A673 (cell line): ENCODE measurements at regions not wholly inside any gene's neighbourhood (a gene's known extent, or its start where the extent isn't known, plus 50 kb on each side); places are given as distances from the start of the nearest gene placed in this dataset.

ENCODE experiments used
- BruUV-seq: library from RNA; stranded (reverse); fragments of 400-500 nt; replicated peaks from 2 replicates; lab custom pipeline; 2021; lab: Mats Ljungman, UMichigan
- CTCF ChIA-PET: fragments of 300-600 bp; sonication (Branson Sonifier 250); formaldehyde crosslinking; loops from one replicate; lab custom pipeline; 2022; ENCODE audit warnings: antibody characterized with exemption; lab: Charles Lee
- POLR2A ChIA-PET: fragments of 300-600 bp; sonication (Branson Sonifier 250); formaldehyde crosslinking; loops from one replicate; lab custom pipeline; 2022; ENCODE audit warnings: antibody characterized with exemption; ENCODE audit not compliant: low non-redundant PET; lab: Charles Lee
- DNase-seq: peaks from one replicate; pipeline ENCODE4 v3.0.0-alpha.2; 2015; ENCODE audit warnings: low spot score
- H3K27ac ChIP-seq: fragments of 200-600 bp; sonication (generic); 2 replicates; pipeline ENCODE4 v1.5.1; 2016; ENCODE audit warnings: mixed run types, low read depth, mild to moderate bottlenecking, mixed read lengths, antibody characterized with exemption, low read length; ENCODE audit not compliant: poor library complexity, severe bottlenecking
- H3K27me3 ChIP-seq: fragments of 200-600 bp; sonication (generic); replicated peaks from 2 replicates; pipeline ENCODE4 v1.6.1; 2017; ENCODE audit warnings: mixed run types, low read depth, mild to moderate bottlenecking, mixed read lengths, antibody characterized with exemption, low read length; ENCODE audit not compliant: insufficient read depth, poor library complexity
- H3K36me3 ChIP-seq: fragments of 200-600 bp; sonication (generic); 2 replicates; pipeline ENCODE4 v1.6.1; 2016; ENCODE audit warnings: mixed run types, mild to moderate bottlenecking, mixed read lengths, antibody characterized with exemption, low read length; ENCODE audit not compliant: insufficient read depth, poor library complexity, severe bottlenecking
- H3K4me1 ChIP-seq: fragments of 200-600 bp; sonication (generic); 2 replicates; pipeline ENCODE4 v1.6.1; 2017; ENCODE audit warnings: mixed run types, mild to moderate bottlenecking, mixed read lengths, antibody characterized with exemption, low read length; ENCODE audit not compliant: insufficient read depth, poor library complexity, severe bottlenecking
- H3K4me3 ChIP-seq: fragments of 200-600 bp; sonication (generic); 2 replicates; pipeline ENCODE4 v1.5.1; 2016; ENCODE audit warnings: low read depth, mixed run types, mild to moderate bottlenecking, mixed read lengths, low read length; ENCODE audit not compliant: poor library complexity, severe bottlenecking
- H3K9me3 ChIP-seq: fragments of 200-600 bp; sonication (generic); 2 replicates; pipeline ENCODE4 v1.6.1; 2016; ENCODE audit warnings: mixed run types, low read depth, mild to moderate bottlenecking, mixed read lengths, antibody characterized with exemption, low read length; ENCODE audit not compliant: poor library complexity, severe bottlenecking
- CTCF ChIP-seq: fragments of 300-800, 200-600 bp; sonication (generic); conservative IDR thresholded peaks from 2 replicates; pipeline ENCODE4 v1.5.1; 2017; ENCODE audit warnings: low read depth, mild to moderate bottlenecking, antibody characterized with exemption, low read length, moderate library complexity, mixed read lengths
- EZH2 ChIP-seq: fragments of 200-600 bp; sonication (generic); IDR thresholded peaks from 2 replicates; pipeline ENCODE4 v1.6.1; 2017; ENCODE audit warnings: borderline replicate concordance, low read depth, mild to moderate bottlenecking, mixed read lengths, antibody characterized with exemption, low read length; ENCODE audit not compliant: poor library complexity, severe bottlenecking
- intact Hi-C: fragments of 100-400 bp; cut with micrococcal nuclease; formaldehyde crosslinking; loops from one replicate; pipeline ENCODE4 v1.10.0; 2022; ENCODE audit not compliant: unreplicated experiment

DNA sequence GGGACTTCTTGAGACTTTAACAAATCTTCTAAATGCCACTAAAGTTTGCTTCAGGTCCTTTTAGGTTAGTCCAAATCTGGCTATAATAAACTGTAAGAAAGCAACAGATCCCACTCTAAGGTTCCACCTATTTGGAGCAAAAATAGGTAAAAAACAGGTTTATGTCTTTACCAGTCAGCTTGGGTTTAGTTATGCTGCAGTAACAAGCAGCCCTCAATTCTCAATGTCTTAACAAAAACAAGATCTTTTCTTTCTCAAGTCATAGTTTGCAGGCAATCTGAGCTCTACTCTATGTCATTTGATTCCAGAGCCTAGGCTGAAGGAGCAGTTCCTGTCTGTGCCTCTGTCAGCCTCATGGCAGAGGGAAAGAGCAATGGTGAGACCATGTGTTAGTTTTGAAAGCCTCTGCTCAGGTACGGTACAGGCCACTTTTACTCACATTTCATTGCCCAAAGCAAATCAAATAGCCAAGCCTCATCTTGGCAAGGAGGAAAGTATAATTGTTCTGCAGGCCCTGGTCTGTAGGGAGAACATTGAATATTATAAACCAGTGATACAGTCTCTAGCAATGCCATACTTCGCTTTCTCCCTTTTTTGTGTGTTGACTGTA, 108.6 kb downstream of the CD83 start:
- TF ChIP-seq EZH2 (no peak), CTCF (no peak)
- H3K27ac ChIP-seq, result no peak overlapping the region
- no peaks in the 10 kb centered on the region for H3K27me3 ChIP-seq
- CTCF ChIA-PET, result no interaction called here
- H3K9me3 ChIP-seq, result peaks cover 6% of the 10 kb centered on the region
- H3K36me3 ChIP-seq, result no peaks in the 10 kb centered on the region
- peaks cover 7% of the 10 kb centered on the region for H3K4me1 ChIP-seq
- POLR2A ChIA-PET, result no interaction called here
- DNase-seq, result no peak
- intact Hi-C loops, result no loop called here
- H3K4me3 ChIP-seq, result no peak overlapping the region
- no TSS peak for BruUV-seq

DNA sequence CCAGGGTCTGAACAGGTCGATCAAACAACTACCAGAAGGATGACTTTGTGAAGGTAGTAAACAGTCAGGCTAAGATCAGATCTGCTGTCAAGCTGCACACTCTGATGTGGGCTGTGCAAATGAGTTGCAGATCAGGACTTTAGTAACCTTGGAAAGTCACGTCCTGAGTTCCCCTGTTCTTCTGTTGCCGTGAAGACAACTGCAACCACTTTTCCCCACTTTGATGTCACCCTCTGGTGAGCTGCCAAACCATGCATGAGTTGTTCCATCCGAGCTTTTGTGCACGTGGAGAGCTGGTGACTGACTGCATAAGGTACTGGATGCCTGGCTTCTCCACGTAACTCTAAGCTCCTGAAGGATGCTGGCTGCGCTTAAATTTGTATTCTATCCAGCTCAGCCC, 111.0 kb downstream of the CD83 start:
- DNase-seq, result no peak
- Histone ChIP-seq H3K27me3 (no peaks in the 10 kb centered on the region), H3K27ac (no peak overlapping the region), H3K4me1 (peaks cover 4% of the 10 kb centered on the region), H3K9me3 (peaks cover 6% of the 10 kb centered on the region), H3K36me3 (no peaks in the 10 kb centered on the region), H3K4me3 (no peak overlapping the region)
- ChIA-PET CTCF (no interaction called here), POLR2A (no interaction called here)
- BruUV-seq, result no TSS peak
- intact Hi-C loops, result no loop called here
- TF ChIP-seq CTCF (no peak), EZH2 (no peak)

GRCh38 chr6:14231071-14231483, 113.5 kb downstream of the CD83 start:
- ChIA-PET POLR2A (no interaction called here), CTCF (no interaction called here)
- DNase-seq, result no peak
- intact Hi-C loops, result no loop called here
- no peaks in the 10 kb centered on the region for H3K27me3 ChIP-seq
- H3K4me3 ChIP-seq, result no peak overlapping the region
- BruUV-seq, result no TSS peak
- H3K4me1 ChIP-seq, result no peaks in the 10 kb centered on the region
- H3K27ac ChIP-seq, result no peak overlapping the region
- peaks cover 1% of the 10 kb centered on the region for H3K9me3 ChIP-seq
- TF ChIP-seq EZH2 (no peak), CTCF (no peak)
- H3K36me3 ChIP-seq, result no peaks in the 10 kb centered on the region
